WERI-Rb-1 (cell line): ENCODE measurements at regions not wholly inside any gene's neighbourhood (a gene's known extent, or its start where the extent isn't known, plus 50 kb on each side); places are given as distances from the start of the nearest gene placed in this dataset.

Experiments
- DNase-seq: peaks from one replicate; pipeline ENCODE4 v3.0.0-alpha.2; 2020
- H3K27ac ChIP-seq: fragments of 250-450 bp; sonication (Bioruptor Pico); 2 replicates; pipeline ENCODE4 v1.5.1; 2020; ENCODE audit warnings: mild to moderate bottlenecking, moderate library complexity
- H3K27me3 ChIP-seq: fragments of 250-450 bp; sonication (Bioruptor Pico); 2 replicates; pipeline ENCODE4 v1.5.1; 2021; ENCODE audit warnings: mild to moderate bottlenecking, low read depth, moderate library complexity; ENCODE audit not compliant: insufficient read depth, severe bottlenecking
- H3K36me3 ChIP-seq: fragments of 250-450 bp; sonication (Bioruptor Pico); 2 replicates; pipeline ENCODE4 v1.5.1; 2020; ENCODE audit warnings: mild to moderate bottlenecking, moderate library complexity
- H3K4me3 ChIP-seq: 2 replicates; pipeline ENCODE4 v1.5.1; 2011; ENCODE audit warnings: low read depth, mild to moderate bottlenecking, control low read depth, low read length
- H3K9me3 ChIP-seq: fragments of 250-450 bp; sonication (Bioruptor Pico); 2 replicates; pipeline ENCODE4 v1.5.1; 2021; ENCODE audit warnings: mild to moderate bottlenecking, moderate library complexity; ENCODE audit not compliant: severe bottlenecking
- CTCF ChIP-seq: IDR thresholded peaks from 2 replicates; pipeline ENCODE4 v1.5.1; 2011; ENCODE audit warnings: low read depth, mild to moderate bottlenecking, control low read depth, inconsistent platforms, low read length

GRCh38 chr7:19508821-19509220 is 200.0 kb downstream of the POLR1F start:
- DNase-seq: no peak
- H3K4me3 ChIP-seq: no peak overlapping the region
- no peaks in the 10 kb centered on the region for H3K27me3 ChIP-seq
- no peak for TF ChIP-seq CTCF
- H3K27ac ChIP-seq: no peak overlapping the region
- no peaks in the 10 kb centered on the region for H3K9me3 ChIP-seq
- H3K36me3 ChIP-seq: no peaks in the 10 kb centered on the region

- TF ChIP-seq CTCF: no peak
- DNase-seq: no peak
- Histone ChIP-seq H3K4me3 (no peak overlapping the region), H3K36me3 (no peaks in the 10 kb centered on the region), H3K27me3 (no peaks in the 10 kb centered on the region), H3K9me3 (no peaks in the 10 kb centered on the region), H3K27ac (no peak overlapping the region)
Observed at GRCh38 chr7:19508124-19508523, 200.7 kb downstream of the POLR1F start.

- H3K27ac ChIP-seq: no peak overlapping the region
Observed at GRCh38 chr7:19491821-19492452, 216.9 kb downstream of the POLR1F start.

GRCh38 chr7:19491371-19491770 is 217.5 kb downstream of the POLR1F start:
- no peaks in the 10 kb centered on the region for H3K27me3 ChIP-seq
- TF ChIP-seq CTCF: no peak
- no peak for DNase-seq
- H3K27ac ChIP-seq: no peak overlapping the region
- H3K9me3 ChIP-seq: no peaks in the 10 kb centered on the region
- H3K4me3 ChIP-seq: no peak overlapping the region
- H3K36me3 ChIP-seq: no peaks in the 10 kb centered on the region

More at GRCh38 chr7:19491821-19492452, 216.9 kb downstream of the POLR1F start:
- TF ChIP-seq CTCF: 0 out of 2 replicates have a peak, but pooled peaks have one; percentile 11
- H3K9me3 ChIP-seq: no peaks in the 10 kb centered on the region
- no peaks in the 10 kb centered on the region for H3K27me3 ChIP-seq
- no peaks in the 10 kb centered on the region for H3K36me3 ChIP-seq
- H3K4me3 ChIP-seq: no peak overlapping the region
- DNase-seq: no peak

GRCh38 chr7:19489162-19489820 is 219.5 kb downstream of the POLR1F start:
- H3K9me3 ChIP-seq: no peaks in the 10 kb centered on the region
- H3K27ac ChIP-seq: no peak overlapping the region
- DNase-seq: no peak
- H3K36me3 ChIP-seq: no peaks in the 10 kb centered on the region
- TF ChIP-seq CTCF: no peak
- H3K27me3 ChIP-seq: no peaks in the 10 kb centered on the region
- H3K4me3 ChIP-seq: no peak overlapping the region
